Urothelium cell line (cell line): ENCODE measurements at regions not wholly inside any gene's neighbourhood (a gene's known extent, or its start where the extent isn't known, plus 50 kb on each side); places are given as distances from the start of the nearest gene placed in this dataset.
"Not testable (repeated sequence)": the region's sequence is repeated elsewhere in the genome, so short reads cannot be mapped to it uniquely, and the experiment has no call there.

Experiments
- DNase-seq: peaks from one replicate; pipeline ENCODE4 v3.0.0; 2011; ENCODE audit warnings: low spot score, mixed read lengths
- FAIRE-seq: peaks from 2 replicates; lab custom pipeline; 2011; peaks lifted over from hg19 to GRCh38; lab: Jason Lieb, UNC

DNA sequence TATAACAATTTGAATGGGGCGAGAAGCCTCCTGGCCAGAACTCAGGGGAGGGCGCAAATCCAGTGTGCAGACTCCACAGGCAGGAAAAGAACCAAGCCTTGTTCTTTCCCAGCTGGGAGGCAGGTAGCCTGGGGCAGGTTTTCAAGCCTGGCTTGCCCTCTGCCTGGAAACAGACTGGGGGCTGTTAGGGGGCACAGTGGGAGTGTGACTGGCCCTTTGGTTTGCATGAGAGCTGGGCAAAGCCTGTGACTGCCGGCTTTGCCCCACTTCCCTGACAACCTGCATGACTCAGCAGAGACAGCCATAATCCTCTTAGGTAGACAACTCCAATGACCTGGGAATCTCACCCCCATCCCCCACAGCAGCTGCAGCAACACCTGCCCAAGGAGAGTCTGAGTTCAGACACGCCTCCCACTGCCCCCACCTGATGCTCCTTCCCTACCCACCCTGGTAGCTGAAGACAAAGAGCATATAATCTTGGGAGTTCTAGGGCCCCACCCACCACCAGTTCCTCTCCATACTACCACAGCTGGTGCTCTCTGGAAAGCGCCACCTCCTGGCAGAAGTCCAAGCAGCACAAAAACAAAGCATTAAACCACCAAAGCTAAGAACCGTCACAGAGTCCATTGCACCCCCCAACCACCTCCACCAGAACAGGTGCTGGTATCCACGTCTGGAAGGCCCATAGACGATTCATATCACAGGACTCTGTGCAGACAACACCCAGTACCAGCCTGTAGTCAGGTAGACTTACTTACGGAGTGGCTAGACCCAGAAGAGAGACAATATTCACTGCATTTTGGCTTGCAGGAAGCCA is 402.5 kb downstream of the STK39 start:
- DNase-seq (no peak), FAIRE-seq (no peak)

DNA sequence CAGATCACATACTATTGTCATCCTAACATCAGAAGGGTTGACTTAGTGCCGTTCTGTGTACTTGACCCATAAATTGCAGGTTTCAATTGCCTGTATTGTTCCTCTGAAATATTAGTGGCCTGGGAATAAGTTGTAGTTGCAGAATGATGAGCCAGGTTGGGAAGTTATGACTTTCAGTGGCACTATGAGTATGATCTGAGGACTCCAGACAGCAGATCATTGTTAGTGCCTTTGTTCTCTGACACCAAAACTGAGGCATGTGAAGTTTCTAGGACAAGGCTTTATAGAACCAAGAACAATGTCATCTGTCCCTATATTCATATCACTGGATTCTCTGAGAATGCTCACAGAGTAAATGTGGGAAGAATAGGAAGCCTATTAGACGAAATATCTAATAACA is 403.7 kb downstream of the STK39 start:
- DNase-seq, result no peak
- no peak for FAIRE-seq

DNA sequence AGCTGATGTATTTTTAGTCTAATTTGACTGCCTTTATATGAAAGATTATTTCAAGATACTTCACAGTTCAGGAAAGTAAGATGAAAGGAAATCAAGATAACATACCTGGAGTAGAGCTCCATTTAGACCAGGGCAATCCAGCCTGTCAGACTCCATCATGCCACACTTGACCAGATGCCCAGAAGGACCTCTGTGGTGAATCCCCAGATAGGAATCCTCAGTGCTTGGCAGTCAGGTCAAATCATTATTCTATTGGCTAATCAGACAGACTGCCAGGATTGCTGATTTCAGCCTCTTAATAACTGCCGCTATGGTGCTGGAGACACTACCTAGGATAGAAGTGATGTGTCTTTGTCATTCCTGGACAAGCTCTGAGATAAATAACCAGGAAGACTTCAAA is 404.2 kb downstream of the STK39 start:
- no peak for FAIRE-seq
- DNase-seq, result no peak

DNA sequence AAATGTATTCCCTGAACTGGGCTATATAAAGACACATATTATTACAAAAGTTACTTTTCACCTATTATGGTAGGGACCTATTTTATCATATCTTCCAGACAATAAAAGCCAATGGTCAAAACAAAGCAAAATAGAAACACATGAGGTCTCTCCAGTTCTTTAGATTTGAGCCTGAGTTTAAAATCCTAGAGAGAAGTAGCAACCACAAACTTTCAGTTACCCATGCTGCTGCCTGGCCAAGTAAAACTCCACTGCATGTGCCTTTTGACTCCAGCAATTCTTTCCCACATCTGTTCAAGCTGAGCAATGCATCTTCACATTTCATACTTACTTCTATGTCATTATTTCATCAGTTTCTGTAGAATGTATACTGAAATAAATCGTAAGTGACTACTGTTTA is 405.3 kb downstream of the STK39 start:
- no peak for DNase-seq
- FAIRE-seq, result no peak

DNA sequence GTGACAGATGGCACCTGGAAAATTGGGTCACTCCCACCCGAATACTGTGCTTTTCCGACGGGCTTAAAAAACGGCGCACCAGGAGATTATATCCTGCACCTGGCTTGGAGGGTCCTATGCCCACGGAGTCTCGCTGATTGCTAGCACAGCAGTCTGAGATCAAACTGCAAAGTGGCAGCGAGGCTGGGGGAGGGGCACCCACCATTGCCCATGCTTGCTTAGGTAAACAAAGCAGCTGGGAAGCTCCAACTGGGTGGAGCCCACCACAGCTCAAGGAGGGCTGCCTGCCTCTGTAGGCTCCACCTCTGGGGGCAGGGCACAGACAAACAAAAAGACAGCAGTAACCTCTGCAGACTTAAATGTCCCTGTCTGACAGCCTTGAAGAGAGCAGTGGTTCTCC is 412.1 kb downstream of the STK39 start:
- not testable (repeated sequence) for FAIRE-seq, DNase-seq

DNA sequence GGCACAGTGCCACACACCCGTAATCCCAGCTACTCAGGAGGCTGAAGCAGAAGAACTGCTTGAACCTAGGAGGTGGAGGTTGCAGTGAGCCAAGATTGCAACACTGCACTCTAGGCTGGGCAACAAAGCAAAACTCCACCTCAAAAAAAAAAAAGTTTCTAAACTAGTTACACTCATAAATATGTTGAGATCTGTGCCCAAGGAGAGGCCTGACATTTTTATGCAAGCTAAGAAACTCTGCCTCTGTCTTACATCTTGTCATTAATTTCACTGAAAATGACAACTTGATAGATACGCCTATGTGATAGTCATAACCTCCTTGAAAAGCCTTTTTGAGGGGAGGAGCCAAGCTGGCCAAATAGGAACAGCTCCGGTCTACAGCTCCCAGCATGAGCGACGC is 412.7 kb downstream of the STK39 start:
- no peak for FAIRE-seq
- no peak for DNase-seq

DNA sequence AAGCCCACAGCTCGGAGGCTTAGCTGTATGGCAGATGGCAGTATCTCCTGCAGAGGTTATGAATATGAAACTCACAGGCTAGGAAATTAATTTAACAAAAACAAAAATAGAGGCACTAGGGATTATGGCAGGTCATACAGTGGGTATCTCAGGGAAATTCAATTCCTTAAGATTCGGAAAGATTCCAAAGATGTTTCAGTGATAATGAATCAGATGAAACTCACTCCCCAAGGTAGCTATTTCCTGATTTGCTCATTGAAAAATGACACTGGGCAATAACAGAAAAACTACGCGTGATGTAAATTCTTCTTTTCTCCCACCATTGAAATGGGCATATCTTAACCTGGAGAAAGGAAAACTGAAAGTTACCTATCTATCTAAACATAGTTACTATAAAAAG is 414.1 kb downstream of the STK39 start:
- DNase-seq (peak; percentile 23), FAIRE-seq (no peak)

DNA sequence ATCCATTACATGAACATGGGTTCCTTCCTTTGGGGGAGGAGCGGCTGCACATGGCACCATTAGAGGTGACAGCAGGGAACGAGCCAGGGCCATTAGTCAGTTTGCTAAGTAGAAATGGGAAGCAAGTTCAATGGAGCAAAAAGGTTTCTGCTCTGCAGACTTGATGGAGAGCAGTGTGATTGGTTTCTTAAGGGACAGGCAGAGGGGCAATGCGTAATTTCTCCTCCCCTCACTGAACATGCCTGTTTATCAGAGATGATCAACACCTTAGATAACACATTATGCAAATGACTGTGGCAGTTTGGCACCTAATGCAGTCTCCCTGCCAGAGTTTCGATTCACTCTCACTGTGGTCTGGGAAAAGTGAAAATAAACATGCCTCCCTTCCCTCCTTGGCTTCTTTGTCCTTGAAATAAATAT is 414.5 kb downstream of the STK39 start:
- FAIRE-seq (no peak), DNase-seq (peak; percentile 10)

DNA sequence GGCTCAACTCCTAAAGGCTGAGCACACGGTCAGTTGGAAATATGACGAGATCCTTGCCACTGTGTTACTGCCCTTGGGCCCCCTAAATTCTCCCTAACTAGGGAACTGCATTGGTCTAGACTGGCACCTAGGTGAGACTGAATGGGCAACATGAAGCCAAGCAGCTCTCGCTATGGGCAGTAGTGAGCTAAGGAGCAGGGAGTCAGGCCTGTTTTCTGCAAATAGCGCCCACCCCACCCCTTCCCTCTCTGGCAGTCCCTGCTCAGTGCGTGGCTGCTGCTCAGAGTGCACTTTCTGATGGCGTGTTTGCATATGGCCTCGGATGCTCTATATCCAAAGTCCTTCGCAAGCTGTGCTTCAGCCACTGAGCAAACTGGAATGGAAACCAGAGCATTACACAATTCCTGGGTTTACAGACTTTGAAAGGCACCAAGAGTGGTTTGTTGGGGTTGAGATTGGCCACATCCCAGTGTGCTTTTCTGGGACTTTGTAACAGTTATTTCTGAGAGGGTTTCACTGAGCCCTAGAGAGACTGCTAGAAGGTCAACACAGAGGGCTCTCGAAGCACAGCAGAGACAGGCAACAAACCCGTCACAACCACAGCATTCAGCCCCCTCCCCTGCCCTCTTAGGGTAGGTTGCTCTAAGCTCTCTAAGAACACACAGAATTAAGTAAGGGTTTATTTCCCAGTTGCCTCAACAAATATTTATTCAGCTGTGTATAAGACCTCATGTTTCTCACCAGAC is 419.9 kb downstream of the STK39 start:
- DNase-seq (no peak), FAIRE-seq (no peak)

DNA sequence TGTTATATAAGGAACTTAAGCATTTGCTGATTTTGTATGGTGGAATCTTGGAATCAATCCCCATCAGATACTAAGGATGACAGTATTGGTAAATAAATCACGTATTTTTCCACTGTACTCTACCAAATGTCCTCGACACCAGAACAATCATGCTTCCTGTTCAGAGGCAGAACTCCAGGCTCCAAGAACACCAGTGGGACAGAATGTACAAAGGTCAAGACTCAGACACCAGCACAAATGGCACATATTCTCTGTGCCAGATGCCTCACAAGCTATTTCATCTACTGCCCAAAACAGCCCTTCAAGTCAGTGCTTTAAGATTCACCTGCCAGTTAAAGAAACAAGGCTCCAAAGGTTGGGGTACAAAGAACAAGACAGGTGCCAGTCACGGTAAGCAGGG is 420.5 kb downstream of the STK39 start:
- no peak for FAIRE-seq
- no peak for DNase-seq

DNA sequence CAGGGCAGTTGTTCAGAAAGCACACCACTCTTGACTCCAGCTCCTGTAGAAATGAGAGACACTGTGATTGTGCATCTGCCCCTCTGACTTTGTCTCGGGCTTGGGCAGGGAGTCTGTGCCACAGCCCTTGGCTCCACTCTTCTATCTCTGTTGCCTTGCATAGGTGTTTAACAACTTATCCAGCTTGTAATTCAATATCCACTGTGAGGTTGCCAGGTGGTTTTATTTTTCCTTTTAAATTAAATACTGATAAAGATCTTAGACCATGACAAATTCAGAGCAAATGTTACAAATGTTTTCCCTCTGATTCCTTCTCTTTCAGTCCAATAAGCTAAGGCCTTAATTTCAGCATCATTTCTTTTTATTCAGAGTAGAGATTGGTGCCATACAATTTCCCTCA is 421.7 kb downstream of the STK39 start:
- DNase-seq (no peak), FAIRE-seq (no peak)

DNA sequence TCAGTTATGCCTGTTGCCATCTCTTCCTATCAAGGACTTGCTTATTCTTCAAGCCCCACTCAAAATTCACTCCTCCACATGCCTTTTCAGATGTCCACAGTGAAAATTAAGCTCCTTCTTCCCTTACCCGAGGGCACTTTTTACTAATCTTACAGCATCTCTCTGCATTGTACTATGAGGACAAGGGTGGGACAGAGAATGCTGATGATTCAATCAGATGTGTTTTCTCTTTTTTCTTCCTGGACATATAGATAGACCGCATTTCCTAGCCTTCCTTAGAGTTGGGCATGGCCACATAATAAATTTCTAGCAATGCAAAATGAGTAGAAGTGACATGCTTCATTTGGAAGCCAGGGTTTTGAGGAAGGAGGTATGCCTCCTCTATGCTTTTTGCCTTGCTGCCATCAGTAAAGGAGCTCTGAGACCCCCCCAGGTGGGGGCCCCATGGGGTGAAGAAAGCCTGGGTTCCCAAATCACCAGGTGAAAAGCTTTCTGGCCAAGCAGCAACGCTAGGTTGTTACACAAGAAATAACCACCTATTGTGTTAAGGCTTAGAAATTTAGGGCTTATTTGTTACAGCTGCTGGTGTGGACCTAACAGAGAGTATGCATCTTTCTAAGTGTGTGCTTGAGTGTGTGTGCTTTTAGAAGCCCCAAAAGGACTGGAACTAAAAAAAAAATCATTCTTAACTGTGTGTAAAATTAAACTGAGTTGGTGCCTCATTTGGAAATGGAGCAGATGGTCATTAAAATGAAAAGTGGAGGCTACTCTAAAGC is 424.5 kb downstream of the STK39 start:
- FAIRE-seq, result no peak
- no peak for DNase-seq

DNA sequence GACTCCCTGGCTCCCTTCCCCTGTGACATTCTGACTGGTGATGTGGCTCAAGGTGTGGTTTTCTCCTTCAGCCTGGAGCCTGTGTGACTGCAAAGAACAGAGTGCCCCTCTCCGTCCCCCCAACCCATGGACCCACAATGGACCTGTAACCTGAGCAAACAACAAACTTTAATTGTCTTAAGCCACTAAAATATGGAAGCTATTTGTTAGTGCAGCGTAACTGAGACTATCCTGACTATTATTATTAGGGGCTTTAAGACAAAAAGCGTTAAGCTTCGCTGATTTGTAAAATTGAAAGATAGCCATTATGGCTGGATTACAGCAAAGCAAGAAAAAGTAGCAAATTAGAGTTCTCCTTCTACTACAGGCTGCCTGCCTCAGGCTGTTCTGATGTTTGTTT is 426.9 kb downstream of the STK39 start:
- FAIRE-seq, result no peak
- no peak for DNase-seq

DNA sequence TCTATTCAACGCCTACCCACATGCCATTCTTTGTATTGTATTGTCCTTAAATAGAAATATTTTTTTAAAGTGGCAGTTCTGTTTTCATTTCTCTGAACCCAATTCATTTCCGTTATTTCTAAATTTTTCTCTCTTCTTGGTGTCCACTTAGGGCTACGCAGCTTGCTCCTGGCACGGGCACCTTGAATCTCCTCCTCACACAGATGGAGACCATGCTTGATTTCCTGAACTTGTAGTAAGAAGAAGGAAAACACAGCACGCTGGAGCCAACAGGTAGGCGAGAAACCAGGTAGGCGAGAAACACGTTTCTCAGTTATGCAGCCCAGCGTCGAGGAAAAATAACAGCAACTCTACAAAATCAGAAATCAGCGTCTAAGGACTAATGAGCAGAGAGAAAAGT is 428.9 kb downstream of the STK39 start:
- FAIRE-seq, result no peak
- no peak for DNase-seq

DNA sequence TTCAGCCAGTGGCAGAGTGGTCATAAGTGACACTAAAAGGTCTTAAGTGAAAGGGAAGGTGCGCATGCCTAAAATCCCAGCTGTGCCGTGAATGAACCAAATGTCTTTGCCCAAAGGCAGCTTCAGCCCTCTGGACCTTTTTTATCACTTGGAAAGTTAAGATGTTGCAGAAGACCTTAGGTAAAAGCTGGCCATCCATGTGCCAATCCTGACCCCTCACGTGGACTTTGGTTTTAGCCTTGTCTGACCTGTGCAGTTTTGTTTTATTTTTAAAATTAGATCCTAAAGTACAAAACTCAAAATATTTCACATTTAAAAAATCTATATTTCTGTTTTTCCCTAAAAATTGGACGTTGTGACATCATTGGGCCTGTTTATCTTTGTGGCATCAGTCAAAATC is 429.5 kb downstream of the STK39 start:
- DNase-seq, result no peak
- FAIRE-seq, result no peak

DNA sequence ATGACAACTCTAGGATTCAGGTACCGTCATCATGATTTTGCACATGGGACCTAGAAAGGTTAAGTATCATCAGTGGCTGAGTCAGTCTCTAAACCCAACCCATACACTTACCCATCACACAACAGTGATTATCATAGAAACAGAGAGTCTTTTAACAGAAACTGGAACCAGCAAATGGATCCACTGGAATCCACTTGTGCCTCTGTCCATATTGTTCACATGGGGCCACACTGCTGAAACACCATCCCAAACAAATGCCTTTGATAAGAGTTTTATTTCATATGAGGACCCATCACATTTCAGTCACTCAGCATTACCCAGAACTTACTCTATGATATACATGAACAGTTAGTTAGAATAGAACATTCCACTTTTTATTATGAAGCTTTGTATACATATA is 430.0 kb downstream of the STK39 start:
- DNase-seq, result no peak
- FAIRE-seq, result no peak

DNA sequence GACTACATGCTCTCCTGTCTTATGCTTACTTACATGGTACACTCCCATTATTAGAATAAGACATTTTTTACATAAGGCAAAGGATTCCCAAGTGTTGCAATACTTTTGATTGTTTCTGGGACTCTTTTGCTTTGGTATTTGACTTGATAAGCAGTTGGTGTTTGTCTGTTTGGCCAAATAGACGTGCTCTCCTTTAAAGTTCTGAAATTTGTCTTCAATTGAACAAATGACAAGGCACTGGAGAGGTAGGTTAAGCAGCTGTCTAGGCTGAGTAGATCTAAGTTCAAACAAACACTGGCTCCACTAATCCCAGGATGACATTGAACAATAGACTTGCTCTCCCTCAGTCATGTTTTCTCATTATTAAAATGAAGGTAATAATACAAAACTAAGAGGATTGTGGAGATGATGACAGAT is 430.5 kb downstream of the STK39 start:
- FAIRE-seq, result no peak
- DNase-seq, result no peak

DNA sequence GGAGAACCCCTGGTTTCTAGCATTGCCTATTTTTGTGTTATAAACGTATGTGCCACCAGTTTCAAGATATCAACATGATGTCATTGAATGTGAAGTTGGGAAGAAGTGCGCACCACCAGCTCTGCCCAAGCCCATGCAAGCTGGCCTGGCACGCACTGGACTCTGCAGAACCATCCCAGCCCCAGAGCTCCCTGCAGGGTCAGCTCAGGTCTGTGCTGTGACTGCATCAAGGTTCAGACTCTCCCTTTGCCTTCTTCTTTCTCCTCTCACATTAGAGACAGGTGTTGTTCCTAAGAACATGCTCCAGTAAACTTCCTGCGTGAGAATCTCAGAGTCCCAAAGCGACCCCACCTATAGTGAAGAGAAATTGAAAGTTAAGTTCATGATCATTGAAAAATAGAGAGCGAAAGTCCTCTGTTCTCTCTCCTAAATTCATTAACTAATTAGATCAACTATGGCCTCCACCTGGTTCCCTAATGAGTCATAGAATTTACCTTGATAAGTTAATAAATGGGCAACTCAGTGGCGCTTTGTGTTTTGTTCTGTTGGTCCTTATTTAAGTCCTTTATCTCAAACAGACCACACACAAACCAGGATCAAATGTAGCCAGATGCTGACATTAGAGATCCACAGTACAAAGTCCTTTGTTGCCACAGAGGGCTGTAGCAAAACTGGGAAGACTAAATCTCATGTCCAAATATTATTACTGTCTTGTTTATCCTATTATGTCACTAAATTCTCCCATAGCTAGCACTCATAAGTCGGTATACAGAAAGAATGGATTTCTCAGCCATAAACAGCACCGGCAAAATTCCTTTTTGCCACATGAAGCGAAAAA is 432.3 kb downstream of the STK39 start:
- no peak for FAIRE-seq
- no peak for DNase-seq

DNA sequence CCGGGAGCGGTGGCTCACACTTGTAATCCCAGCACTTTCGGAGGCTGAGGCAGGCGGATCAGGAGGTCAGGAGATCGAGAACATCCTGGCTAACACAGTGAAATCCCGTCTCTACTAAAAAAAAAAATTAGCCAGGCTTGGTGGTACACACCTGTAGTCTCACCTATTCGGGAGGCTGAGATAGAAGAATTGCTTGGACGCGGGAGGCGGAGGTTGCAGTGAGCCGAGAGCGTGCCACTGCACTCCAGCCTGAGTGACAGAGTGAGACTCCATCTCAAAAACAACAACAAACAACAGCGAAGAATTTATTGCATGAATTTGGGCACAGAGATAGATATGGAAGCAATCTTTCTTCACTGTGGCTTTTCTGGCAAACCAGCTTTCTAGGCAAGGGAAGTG is 432.9 kb downstream of the STK39 start:
- FAIRE-seq, DNase-seq: not testable (repeated sequence)

DNA sequence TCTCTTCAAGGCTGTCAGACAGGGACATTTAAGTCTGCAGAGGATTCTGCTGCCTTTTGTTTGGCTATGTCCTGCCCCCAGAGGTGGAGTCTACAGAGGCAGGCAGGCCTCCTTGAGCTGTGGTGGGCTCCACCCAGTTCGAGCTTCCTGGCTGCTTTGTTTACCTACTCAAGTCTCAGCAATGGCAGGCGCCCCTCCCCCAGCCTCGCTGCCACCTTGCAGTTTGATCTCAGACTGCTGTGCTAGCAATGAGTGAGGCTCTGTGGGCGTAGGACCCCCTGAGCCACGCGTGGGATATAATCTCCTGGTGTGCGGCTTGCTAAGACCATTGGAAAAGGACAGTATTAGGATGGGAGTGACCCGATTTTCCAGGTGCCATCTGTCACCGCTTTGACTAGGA is 437.6 kb downstream of the STK39 start:
- FAIRE-seq, DNase-seq: not testable (repeated sequence)
